ENCODE measurements at regions not wholly inside any gene's neighbourhood (a gene's known extent, or its start where the extent isn't known, plus 50 kb on each side); places are given as distances from the start of the nearest gene placed in this dataset.

DNA sequence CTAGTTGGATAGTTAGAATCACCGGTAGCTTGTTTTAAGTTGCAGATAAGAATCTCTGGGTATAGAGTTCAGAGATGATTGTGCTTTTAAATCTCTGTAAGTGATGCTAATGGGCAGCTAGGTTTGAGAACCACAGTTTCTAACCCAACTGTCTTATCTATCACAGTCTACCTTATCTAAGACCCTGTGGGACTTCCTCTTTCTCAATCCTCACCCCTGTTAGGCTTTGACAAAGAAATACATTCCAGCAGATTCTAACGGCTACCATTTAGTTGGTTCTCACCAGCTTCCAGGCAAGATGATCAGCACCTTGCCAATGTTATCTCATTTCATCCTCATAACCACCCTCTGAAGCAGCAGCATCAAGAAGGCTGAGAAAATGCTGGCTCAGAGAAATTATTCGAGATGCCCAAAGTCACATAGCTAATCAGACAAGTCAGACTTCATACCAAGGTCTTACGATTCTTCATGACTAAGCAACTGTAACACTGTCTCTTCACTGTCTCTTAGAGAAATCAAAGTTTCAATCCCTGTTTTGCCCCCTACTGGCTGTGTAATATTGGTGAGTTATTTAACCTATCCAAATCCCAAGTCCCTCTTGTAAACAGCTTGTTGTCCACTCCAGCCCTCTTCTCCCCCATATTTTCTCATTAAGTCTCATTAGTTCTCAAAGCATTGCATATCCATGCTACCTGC lies 192.4 kb upstream of the API5 start:
- no peak for ATAC-seq
- H3K27ac ChIP-seq: no peak overlapping the region
- no peaks in the 10 kb centered on the region for H3K27me3 ChIP-seq
- 75 to 80% methylated on average over 4 of the region's 4 CpGs for WGBS, 2 donors (ENCODE audit: low coverage in 1 of 2)
- H3K36me3 ChIP-seq: no peaks in the 10 kb centered on the region
- no peaks in the 10 kb centered on the region for H3K9me3 ChIP-seq
- H3K4me3 ChIP-seq: no peak overlapping the region
- TF ChIP-seq, protein P1, sequence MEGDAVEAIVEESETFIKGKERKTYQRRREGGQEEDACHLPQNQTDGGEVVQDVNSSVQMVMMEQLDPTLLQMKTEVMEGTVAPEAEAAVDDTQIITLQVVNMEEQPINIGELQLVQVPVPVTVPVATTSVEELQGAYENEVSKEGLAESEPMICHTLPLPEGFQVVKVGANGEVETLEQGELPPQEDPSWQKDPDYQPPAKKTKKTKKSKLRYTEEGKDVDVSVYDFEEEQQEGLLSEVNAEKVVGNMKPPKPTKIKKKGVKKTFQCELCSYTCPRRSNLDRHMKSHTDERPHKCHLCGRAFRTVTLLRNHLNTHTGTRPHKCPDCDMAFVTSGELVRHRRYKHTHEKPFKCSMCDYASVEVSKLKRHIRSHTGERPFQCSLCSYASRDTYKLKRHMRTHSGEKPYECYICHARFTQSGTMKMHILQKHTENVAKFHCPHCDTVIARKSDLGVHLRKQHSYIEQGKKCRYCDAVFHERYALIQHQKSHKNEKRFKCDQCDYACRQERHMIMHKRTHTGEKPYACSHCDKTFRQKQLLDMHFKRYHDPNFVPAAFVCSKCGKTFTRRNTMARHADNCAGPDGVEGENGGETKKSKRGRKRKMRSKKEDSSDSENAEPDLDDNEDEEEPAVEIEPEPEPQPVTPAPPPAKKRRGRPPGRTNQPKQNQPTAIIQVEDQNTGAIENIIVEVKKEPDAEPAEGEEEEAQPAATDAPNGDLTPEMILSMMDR (IDR thresholded peaks at IDR 0.05): no peak
- H3K4me1 ChIP-seq: no peaks in the 10 kb centered on the region

GRCh38 chr11:43122546-43122945 lies 189.2 kb upstream of the API5 start:
- ATAC-seq: no peak
- WGBS, 2 donors (ENCODE audit: low coverage in 1 of 2): 78 to 90% methylated on average over 3 of the region's 3 CpGs
- no peak overlapping the region for H3K4me3 ChIP-seq
- no peaks in the 10 kb centered on the region for H3K4me1 ChIP-seq
- TF ChIP-seq EP300 (IDR thresholded peaks at IDR 0.05) (no peak), POLR2AphosphoS5 (IDR thresholded peaks at IDR 0.05) (no peak), POLR2A (IDR thresholded peaks at IDR 0.05) (no peak)
- TF ChIP-seq, protein P1 (IDR thresholded peaks at IDR 0.05): no peak
- no peaks in the 10 kb centered on the region for H3K27me3 ChIP-seq
- H3K27ac ChIP-seq: no peak overlapping the region
- no peaks in the 10 kb centered on the region for H3K9me3 ChIP-seq
- no peaks in the 10 kb centered on the region for H3K36me3 ChIP-seq

- Histone ChIP-seq H3K27me3 (no peaks in the 10 kb centered on the region), H3K4me3 (no peak overlapping the region), H3K27ac (no peak overlapping the region), H3K36me3 (no peaks in the 10 kb centered on the region), H3K4me1 (no peaks in the 10 kb centered on the region), H3K9me3 (no peaks in the 10 kb centered on the region)
- TF ChIP-seq, protein P1 (IDR thresholded peaks at IDR 0.05): no peak
- no peak for TF ChIP-seq EP300 (IDR thresholded peaks at IDR 0.05)
- no peak for TF ChIP-seq POLR2AphosphoS5 (IDR thresholded peaks at IDR 0.05)
- no peak for TF ChIP-seq POLR2A (IDR thresholded peaks at IDR 0.05)
- ATAC-seq: no peak
- whole genome bisulfite sequencing, 2 donors (ENCODE audit: low coverage in 1 of 2): 50 to 60% methylated on average over 1 of the region's 1 CpG
Measured at GRCh38 chr11:43123443-43123842, 188.4 kb upstream of the API5 start.

GRCh38 chr11:43124272-43124935 lies 187.4 kb upstream of the API5 start:
- Histone ChIP-seq H3K9me3 (no peaks in the 10 kb centered on the region), H3K27ac (no peak overlapping the region), H3K4me3 (no peak overlapping the region), H3K27me3 (no peaks in the 10 kb centered on the region), H3K4me1 (no peaks in the 10 kb centered on the region), H3K36me3 (no peaks in the 10 kb centered on the region)
- TF ChIP-seq POLR2AphosphoS5 (IDR thresholded peaks at IDR 0.05): no peak
- TF ChIP-seq POLR2A (IDR thresholded peaks at IDR 0.05): no peak
- no peak for TF ChIP-seq EP300 (IDR thresholded peaks at IDR 0.05)
- TF ChIP-seq, protein P1 (IDR thresholded peaks at IDR 0.05): no peak
- WGBS, 2 donors (ENCODE audit: low coverage in 1 of 2): 35 to 89% methylated on average over 2 to 3 of the region's 3 CpGs
- no peak for ATAC-seq

DNA sequence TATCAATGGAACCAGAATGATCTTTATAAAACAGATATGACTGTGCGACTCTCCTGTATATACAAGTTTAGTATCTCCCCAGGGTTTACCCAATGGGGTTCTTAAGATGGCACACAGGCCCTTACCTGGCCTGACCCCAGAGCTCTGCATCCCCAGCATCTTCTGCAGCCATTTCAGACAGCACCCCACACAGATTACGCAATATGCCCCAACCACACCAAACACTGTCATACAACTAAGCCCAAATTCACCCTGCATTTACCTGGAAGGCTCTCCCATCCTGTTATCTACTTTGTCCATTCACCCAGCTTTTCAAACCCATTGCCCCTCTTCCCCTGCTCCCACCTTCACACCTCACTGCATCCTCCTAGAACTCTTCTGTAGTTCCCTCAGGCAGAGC lies 182.5 kb upstream of the API5 start:
- H3K27ac ChIP-seq: no peak overlapping the region
- no peaks in the 10 kb centered on the region for H3K36me3 ChIP-seq
- ATAC-seq: no peak
- no peaks in the 10 kb centered on the region for H3K9me3 ChIP-seq
- no peak overlapping the region for H3K4me3 ChIP-seq
- H3K27me3 ChIP-seq: no peaks in the 10 kb centered on the region
- 67 to 100% methylated on average over 1 to 2 of the region's 2 CpGs for WGBS, 2 donors (ENCODE audit: low coverage in 1 of 2)
- H3K4me1 ChIP-seq: no peaks in the 10 kb centered on the region
- TF ChIP-seq POLR2A (IDR thresholded peaks at IDR 0.05): no peak
- no peak for TF ChIP-seq EP300 (IDR thresholded peaks at IDR 0.05)
- TF ChIP-seq, protein P1 (IDR thresholded peaks at IDR 0.05): no peak
- no peak for TF ChIP-seq POLR2AphosphoS5 (IDR thresholded peaks at IDR 0.05)

Measured in gastroesophageal sphincter (tissue), 4 donors.